Fibroblast of lung (primary cell): ENCODE measurements at regions not wholly inside any gene's neighbourhood (a gene's known extent, or its start where the extent isn't known, plus 50 kb on each side); places are given as distances from the start of the nearest gene placed in this dataset.
A peak's percentile ranks its signal among the peaks of the same experiment; 100 is the strongest.

ENCODE experiments used
- DNase-seq, 2 donors: peaks; one replicate each; pipeline versions ENCODE4 v3.0.0 to v3.0.0-alpha.2; 2010; ENCODE audit warnings: low read depth in 2 of 2
- H2AFZ ChIP-seq: 2 replicates; pipeline ENCODE4 v1.5.1; 2012; ENCODE audit warnings: low read length, control low read depth, inconsistent platforms
- H3K27ac ChIP-seq: 2 replicates; pipeline ENCODE4 v1.5.1; 2011; ENCODE audit warnings: low read length, control low read depth; ENCODE audit not compliant: insufficient read depth
- H3K27me3 ChIP-seq: 2 replicates; pipeline ENCODE4 v1.5.1; 2011; ENCODE audit warnings: mild to moderate bottlenecking, low read length; ENCODE audit not compliant: control insufficient read depth, insufficient read depth
- H3K36me3 ChIP-seq: 2 replicates; pipeline ENCODE4 v1.5.1; 2011; ENCODE audit warnings: low read length; ENCODE audit not compliant: control insufficient read depth, insufficient read depth
- H3K4me1 ChIP-seq: 2 replicates; pipeline ENCODE4 v1.5.1; 2011; ENCODE audit warnings: low read length; ENCODE audit not compliant: control insufficient read depth, insufficient read depth; ENCODE audit errors: extremely low read depth
- H3K4me2 ChIP-seq: 2 replicates; pipeline ENCODE4 v1.5.1; 2011; ENCODE audit warnings: low read length, control low read depth; ENCODE audit not compliant: insufficient read depth; ENCODE audit errors: extremely low read depth
- H3K4me3 ChIP-seq, 4 experiments: fragments of 200-600 bp in 1 of 4; sonication (generic) in 1 of 4; replicated peaks in 1 of 4; 2 replicates each; pipeline ENCODE4 v1.5.1; 2011 to 2016; ENCODE audit warnings: low read length in 4 of 4, low read depth in 3 of 4, mild to moderate bottlenecking in 3 of 4, control low read depth in 2 of 4, inconsistent platforms in 1 of 4, mixed read lengths in 1 of 4; ENCODE audit not compliant: insufficient read depth in 1 of 4; ENCODE audit errors: control extremely low read depth in 1 of 4
- H3K79me2 ChIP-seq: 2 replicates; pipeline ENCODE4 v1.5.1; 2012; ENCODE audit warnings: mild to moderate bottlenecking, low read length, inconsistent platforms; ENCODE audit not compliant: control insufficient read depth, insufficient read depth
- H3K9ac ChIP-seq: 2 replicates; pipeline ENCODE4 v1.5.1; 2011; ENCODE audit warnings: mild to moderate bottlenecking, low read length, control low read depth; ENCODE audit not compliant: insufficient read depth
- H3K9me3 ChIP-seq: 2 replicates; pipeline ENCODE4 v1.5.1; 2012; ENCODE audit warnings: low read depth, low read length; ENCODE audit not compliant: control insufficient read depth, insufficient read depth
- H4K20me1 ChIP-seq: 2 replicates; pipeline ENCODE4 v1.5.1; 2011; ENCODE audit warnings: low read length; ENCODE audit not compliant: control insufficient read depth, insufficient read depth; ENCODE audit errors: extremely low read depth
- EZH2 ChIP-seq: IDR thresholded peaks from 2 replicates; pipeline ENCODE4 v1.5.1; 2012; ENCODE audit warnings: low read length, control low read depth, mild to moderate bottlenecking; ENCODE audit errors: missing control alignments
- TF ChIP-seq, protein P1 (sequence below), 2 donors: IDR thresholded peaks in 1 of 2; conservative IDR thresholded peaks in 1 of 2; 1 replicate in 1 of 2; 2 replicates in 1 of 2; pipeline ENCODE4 v1.5.1; 2011 to 2012; ENCODE audit warnings: low read length in 2 of 2, control low read depth in 1 of 2, inconsistent platforms in 1 of 2, low read depth in 1 of 2, mild to moderate bottlenecking in 1 of 2

DNA sequence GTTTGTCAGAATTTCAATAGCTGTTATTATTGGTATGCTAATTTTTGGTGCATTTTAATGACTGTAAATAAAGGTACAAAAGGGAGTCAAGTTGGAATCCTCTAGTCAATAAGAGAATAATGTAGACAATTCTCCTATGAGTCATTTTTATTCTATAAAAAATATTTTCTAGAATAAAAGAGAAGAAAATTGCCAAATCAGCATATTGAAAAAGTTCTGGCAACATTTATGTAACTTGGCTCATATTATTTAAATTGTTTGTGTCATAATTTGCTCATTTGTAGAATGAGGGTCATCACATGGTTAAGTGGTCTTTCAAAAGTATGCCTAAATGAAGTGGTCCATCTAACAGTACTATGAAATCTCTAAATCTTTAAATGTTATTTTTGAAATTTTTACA, 1719.8 kb upstream of the WWC1 start:
- H3K4me3 ChIP-seq: no peak overlapping the region
- no peaks in the 10 kb centered on the region for H4K20me1 ChIP-seq
- no peak overlapping the region for H3K4me2 ChIP-seq
- no peaks in the 10 kb centered on the region for H3K79me2 ChIP-seq
- no peak overlapping the region for H2AFZ ChIP-seq
- no peaks in the 10 kb centered on the region for H3K27me3 ChIP-seq
- no peak for DNase-seq
- no peaks in the 10 kb centered on the region for H3K4me1 ChIP-seq
- H3K36me3 ChIP-seq: no peaks in the 10 kb centered on the region
- no peaks in the 10 kb centered on the region for H3K9me3 ChIP-seq
- H3K27ac ChIP-seq: no peak overlapping the region
- TF ChIP-seq, protein P1, sequence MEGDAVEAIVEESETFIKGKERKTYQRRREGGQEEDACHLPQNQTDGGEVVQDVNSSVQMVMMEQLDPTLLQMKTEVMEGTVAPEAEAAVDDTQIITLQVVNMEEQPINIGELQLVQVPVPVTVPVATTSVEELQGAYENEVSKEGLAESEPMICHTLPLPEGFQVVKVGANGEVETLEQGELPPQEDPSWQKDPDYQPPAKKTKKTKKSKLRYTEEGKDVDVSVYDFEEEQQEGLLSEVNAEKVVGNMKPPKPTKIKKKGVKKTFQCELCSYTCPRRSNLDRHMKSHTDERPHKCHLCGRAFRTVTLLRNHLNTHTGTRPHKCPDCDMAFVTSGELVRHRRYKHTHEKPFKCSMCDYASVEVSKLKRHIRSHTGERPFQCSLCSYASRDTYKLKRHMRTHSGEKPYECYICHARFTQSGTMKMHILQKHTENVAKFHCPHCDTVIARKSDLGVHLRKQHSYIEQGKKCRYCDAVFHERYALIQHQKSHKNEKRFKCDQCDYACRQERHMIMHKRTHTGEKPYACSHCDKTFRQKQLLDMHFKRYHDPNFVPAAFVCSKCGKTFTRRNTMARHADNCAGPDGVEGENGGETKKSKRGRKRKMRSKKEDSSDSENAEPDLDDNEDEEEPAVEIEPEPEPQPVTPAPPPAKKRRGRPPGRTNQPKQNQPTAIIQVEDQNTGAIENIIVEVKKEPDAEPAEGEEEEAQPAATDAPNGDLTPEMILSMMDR (conservative IDR thresholded peaks at IDR 0.05 in 1 of 2, IDR thresholded peaks at IDR 0.05 in 1 of 2; ENCODE audit: low read depth in 1 of 2, low read length in 2 of 2): no peak
- no peak for TF ChIP-seq EZH2
- no peak overlapping the region for H3K9ac ChIP-seq

DNA sequence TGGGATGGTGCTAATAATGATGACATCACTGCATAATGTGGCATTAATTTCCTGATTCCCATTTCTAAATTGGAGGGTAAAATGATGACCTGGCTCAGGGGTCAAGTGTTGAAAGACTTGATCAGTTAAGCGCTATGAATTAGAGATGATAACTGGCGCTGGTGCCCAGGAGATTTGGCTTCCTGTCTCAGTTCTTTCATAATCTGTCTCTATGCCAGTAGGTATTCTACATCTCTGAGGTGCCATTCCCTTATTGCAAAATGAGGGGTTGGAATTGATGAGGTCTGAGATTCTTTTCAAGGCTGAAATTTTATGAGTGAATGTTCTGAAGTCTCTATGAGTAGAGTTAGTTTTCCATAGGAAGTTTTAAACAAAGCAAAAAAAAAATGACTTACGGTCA, 1715.1 kb upstream of the WWC1 start:
- DNase-seq: no peak
- Histone ChIP-seq H3K27ac (no peak overlapping the region), H3K4me1 (no peaks in the 10 kb centered on the region), H3K36me3 (no peaks in the 10 kb centered on the region), H3K9me3 (no peaks in the 10 kb centered on the region), H3K79me2 (no peaks in the 10 kb centered on the region), H4K20me1 (no peaks in the 10 kb centered on the region), H3K9ac (no peak overlapping the region), H3K4me3 (no peak overlapping the region), H2AFZ (no peak overlapping the region), H3K27me3 (no peaks in the 10 kb centered on the region), H3K4me2 (no peak overlapping the region)
- no peak for TF ChIP-seq EZH2
- TF ChIP-seq, protein P1 (conservative IDR thresholded peaks at IDR 0.05 in 1 of 2, IDR thresholded peaks at IDR 0.05 in 1 of 2; ENCODE audit: low read depth in 1 of 2, low read length in 2 of 2): no peak

DNA sequence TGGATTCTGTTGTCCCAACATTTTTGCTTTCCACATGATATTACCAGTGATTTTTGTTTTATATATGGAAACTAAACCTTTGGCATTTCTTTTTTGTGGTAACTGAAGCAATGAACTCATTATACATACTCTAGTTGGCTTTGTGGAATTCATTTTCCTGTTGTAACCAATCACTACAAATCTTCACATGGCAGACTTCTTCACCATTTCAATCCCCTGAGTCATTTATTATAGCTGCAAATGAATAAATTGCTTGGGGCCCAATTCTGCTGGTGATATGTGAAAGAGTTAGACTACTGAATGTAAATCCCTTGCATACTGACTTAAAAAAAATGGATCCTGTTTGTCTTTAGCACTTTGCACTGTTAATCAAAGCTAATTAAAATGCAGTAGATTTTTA, 1709.6 kb upstream of the WWC1 start:
- no peak overlapping the region for H3K4me3 ChIP-seq
- no peaks in the 10 kb centered on the region for H3K4me1 ChIP-seq
- no peak overlapping the region for H3K4me2 ChIP-seq
- H3K36me3 ChIP-seq: no peaks in the 10 kb centered on the region
- no peak overlapping the region for H3K27ac ChIP-seq
- H3K9me3 ChIP-seq: no peaks in the 10 kb centered on the region
- no peaks in the 10 kb centered on the region for H3K79me2 ChIP-seq
- peak in 1 of 2 donors; percentile 28 for DNase-seq
- H3K27me3 ChIP-seq: no peaks in the 10 kb centered on the region
- TF ChIP-seq EZH2: no peak
- TF ChIP-seq, protein P1 (conservative IDR thresholded peaks at IDR 0.05 in 1 of 2, IDR thresholded peaks at IDR 0.05 in 1 of 2; ENCODE audit: low read depth in 1 of 2, low read length in 2 of 2): no peak
- no peaks in the 10 kb centered on the region for H4K20me1 ChIP-seq
- H2AFZ ChIP-seq: no peak overlapping the region
- no peak overlapping the region for H3K9ac ChIP-seq
